Esophagus squamous epithelium (tissue), 4 donors: ENCODE measurements at regions not wholly inside any gene's neighbourhood (a gene's known extent, or its start where the extent isn't known, plus 50 kb on each side); places are given as distances from the start of the nearest gene placed in this dataset.

Experiments used
- POLR2A ChIP-seq, 4 donors: fragments of 450-650 bp; IDR thresholded peaks; one replicate each; pipeline ENCODE4 v1.6.1; 2017; ENCODE audit warnings: antibody characterized with exemption in 4 of 4, mild to moderate bottlenecking in 4 of 4, moderate library complexity in 3 of 4
- TF ChIP-seq, protein P1 (sequence below), 6 experiments: fragments of 450-650 bp in 4 of 6; fragments of 200-600 bp in 2 of 6; sonication (generic) in 2 of 6; IDR thresholded peaks; one replicate each; pipeline ENCODE4 v1.5.1; 2016 to 2019; ENCODE audit warnings: antibody characterized with exemption in 6 of 6, mild to moderate bottlenecking in 4 of 6, moderate library complexity in 4 of 6

- TF ChIP-seq, protein P1, sequence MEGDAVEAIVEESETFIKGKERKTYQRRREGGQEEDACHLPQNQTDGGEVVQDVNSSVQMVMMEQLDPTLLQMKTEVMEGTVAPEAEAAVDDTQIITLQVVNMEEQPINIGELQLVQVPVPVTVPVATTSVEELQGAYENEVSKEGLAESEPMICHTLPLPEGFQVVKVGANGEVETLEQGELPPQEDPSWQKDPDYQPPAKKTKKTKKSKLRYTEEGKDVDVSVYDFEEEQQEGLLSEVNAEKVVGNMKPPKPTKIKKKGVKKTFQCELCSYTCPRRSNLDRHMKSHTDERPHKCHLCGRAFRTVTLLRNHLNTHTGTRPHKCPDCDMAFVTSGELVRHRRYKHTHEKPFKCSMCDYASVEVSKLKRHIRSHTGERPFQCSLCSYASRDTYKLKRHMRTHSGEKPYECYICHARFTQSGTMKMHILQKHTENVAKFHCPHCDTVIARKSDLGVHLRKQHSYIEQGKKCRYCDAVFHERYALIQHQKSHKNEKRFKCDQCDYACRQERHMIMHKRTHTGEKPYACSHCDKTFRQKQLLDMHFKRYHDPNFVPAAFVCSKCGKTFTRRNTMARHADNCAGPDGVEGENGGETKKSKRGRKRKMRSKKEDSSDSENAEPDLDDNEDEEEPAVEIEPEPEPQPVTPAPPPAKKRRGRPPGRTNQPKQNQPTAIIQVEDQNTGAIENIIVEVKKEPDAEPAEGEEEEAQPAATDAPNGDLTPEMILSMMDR (IDR thresholded peaks at IDR 0.05): no peak
- no peak for TF ChIP-seq POLR2A (IDR thresholded peaks at IDR 0.05)
These were observed 228.1 kb upstream of the STEAP1 start for GRCh38 chr7:89926194-89926593.
